Eye (tissue), 1 donor: ENCODE measurements at regions not wholly inside any gene's neighbourhood (a gene's known extent, or its start where the extent isn't known, plus 50 kb on each side); places are given as distances from the start of the nearest gene placed in this dataset.

Source experiments
- DNase-seq: peaks from one replicate; pipeline ENCODE4 v3.0.0-alpha.2; 2015

DNA sequence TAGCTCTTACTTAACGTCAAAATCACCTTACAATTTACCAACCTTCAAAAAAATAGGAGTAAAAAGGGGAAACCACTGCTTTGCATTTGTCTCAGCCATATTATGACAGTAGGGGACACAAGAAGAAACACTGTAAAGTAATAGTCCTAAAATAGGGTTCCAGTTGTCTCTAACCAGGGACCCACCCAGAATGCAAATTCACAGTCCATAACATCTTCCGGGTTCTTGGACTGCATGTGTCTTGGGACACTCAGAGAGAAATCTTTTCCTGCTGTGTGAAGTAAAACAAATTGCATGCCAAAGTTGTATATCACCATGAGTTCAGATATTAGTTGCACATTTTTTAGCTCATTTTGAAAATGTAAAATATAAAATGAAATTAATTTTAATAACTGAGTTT, 69.8 kb upstream of the PGR start:
- DNase-seq, result no peak

DNA sequence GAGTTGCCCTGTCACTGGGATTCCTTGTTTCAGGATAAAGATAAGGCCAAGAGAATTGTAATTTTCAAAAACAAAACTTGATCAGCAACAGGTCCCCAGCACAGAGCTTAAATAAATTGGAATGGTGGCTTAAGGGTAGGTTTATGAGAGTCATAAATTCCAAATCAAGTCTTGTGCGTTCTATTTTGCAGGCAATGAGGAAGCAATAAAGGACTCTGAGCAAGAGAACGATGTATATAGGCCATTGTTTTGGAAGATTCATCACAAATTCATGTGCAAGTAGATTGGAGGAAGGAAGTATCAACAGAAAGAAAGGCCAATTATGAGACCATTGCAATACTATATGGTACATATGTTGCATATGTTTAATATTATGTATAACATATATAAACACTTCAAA, 65.7 kb upstream of the PGR start:
- no peak for DNase-seq

DNA sequence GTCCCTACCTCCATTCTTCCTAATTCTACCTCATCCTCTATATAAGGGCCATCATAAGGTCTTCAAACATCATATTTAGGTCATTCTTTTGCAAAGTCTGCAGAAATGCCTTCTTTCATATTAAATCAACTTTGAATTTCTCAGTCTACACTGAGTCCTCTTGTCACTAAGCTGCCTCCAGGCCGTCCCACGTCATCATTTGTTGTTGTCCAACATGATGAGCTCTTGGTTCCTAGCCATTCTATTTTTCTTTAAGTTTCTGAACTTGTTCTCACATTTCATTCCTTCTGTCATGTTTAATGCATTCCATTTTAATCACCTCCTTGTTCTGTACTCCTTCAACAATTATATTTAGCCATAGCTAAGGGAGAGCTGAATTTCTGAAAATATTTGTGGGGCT, 59.2 kb upstream of the PGR start:
- no peak for DNase-seq

DNA sequence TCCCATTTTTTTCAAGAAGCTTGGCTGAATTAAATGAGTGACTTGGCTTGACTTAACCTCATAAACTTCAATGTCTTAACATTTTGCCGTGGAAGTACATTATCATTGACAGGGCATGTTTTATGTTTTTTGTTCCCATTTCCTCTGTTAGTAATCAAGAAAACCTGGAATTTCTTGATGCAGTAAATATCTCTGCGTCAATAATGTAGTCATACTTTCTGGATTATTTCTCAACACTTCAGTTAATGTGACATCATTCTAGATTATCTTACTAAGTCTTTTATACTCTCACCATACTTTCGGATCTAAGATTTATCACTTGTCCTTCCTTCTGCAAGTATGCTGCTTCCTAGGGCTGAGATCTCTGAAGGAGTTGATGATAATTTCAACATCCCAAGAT, 58.6 kb upstream of the PGR start:
- no peak for DNase-seq

DNA sequence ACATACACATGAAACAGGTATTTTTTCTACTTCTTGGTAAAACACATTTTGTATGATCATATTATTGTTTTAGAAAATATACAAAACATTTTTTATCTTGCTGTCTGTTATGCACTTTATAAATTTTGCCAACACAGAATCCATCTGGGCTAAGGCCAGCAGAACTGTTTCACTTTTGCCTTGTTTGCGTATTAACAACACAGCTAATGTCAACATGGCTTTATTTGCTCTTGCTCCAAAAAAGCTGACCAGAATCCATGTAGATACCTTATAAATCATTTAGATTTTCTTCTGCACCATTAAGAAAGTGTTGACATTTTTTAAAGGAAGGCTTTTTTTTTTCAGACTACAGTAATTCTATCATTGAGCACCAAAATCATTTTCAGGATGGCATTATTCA, 58.1 kb upstream of the PGR start:
- DNase-seq, result no peak

DNA sequence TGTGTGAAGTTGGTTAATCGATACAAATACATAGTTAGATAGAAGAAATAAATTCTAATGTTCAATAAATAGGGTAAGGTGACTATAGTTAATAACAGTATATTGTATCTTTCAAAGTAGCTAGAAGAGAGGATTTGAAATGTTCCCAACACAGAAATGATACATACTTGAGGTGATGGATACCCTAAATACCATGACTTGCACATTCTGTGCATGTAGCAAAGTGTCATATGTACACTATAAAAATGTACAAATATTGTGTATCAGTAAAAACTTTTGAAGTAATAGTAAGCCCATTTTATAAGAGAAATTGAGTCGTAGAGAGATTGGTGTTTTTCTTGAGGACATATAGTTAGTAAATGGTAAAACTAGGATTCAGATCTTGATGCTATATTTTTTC, 56.4 kb upstream of the PGR start:
- DNase-seq, result no peak

DNA sequence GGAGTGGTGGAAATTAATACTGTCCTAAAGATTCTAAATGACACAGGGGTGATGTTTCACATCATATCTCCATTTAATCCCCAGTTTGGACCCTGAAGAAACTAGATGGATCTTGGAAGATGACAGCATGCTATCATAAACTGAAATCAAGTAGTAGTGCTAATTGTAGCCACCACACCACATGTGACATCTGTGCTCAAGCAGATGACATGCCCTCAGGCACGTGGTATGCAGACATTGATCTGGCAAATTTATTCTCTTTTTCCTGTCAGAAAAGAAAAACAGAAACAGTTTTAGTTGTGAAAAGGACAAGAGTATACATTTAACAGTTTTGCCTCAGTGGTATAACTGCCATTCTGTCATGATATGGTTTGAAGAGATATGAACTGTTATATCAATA, 52.9 kb upstream of the PGR start:
- no peak for DNase-seq

DNA sequence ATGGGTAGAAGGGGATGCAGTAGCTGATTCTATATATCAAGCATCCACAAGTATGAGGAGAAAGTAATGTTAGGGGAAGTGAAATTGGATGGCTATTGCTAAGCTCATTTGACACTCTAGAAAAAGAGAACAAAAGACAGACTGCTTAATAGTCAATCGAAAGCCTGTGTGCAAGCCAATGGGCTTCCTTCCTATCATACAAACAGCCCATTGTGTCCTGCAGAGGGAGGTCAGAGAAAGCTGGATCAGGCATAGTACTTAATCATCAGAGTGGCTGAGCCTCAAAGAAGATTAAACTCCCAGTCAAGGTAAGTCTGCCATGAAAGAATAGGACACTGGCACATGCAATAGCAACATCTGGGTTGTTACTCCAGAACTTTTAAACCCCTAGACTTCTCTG, 50.9 kb upstream of the PGR start:
- no peak for DNase-seq
